ENCODE measurements at regions not wholly inside any gene's neighbourhood (a gene's known extent, or its start where the extent isn't known, plus 50 kb on each side); places are given as distances from the start of the nearest gene placed in this dataset.

DNA sequence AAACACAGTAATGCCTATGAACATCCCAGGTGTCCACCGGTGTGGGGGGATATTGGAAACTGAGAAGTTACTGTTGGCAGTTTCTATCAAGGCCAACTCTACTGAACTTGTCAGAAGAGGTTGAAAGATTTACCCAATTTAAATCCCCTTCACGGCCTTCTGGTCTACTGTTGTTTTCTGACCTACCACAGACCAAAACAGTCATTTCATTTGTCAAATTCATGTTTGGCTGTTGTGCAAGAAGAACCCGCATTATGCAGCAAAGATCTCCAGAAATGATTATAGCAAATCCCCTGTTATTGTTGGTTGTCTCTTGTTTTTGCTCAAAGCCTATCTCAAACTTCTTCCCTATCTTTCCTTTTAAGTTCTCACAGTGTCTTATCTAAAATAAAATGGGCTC, 73.1 kb upstream of the MAF start:
- DNase-seq = no peak

GRCh38 chr16:79672524-79672923, 72.0 kb upstream of the MAF start:
- no peak for DNase-seq

DNA sequence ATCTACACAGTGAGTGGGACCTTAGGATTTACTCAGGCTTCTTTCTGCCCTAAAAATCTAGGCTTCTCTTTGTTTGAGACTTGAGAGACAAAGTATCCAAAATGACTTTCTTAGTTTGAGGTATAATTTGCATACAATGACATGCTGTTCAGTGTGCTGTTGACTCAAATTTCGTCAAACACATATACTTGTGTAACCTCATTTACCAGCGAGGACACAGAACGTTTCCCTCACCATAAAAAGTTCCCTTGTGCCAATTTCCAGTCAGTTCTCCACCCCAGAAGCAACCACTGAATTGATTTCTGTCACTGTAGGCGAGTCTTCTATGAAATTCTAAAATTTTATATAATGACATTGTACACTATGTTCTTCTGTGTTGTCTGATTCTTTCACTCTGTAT, 68.0 kb upstream of the MAF start:
- no peak for DNase-seq

- DNase-seq = no peak
Observed at GRCh38 chr16:79665970-79666369, 65.4 kb upstream of the MAF start.

- no peak for DNase-seq
Observed at GRCh38 chr16:79664407-79664806, 63.9 kb upstream of the MAF start.

GRCh38 chr16:79662669-79663313, 62.3 kb upstream of the MAF start:
- DNase-seq = no peak

DNA sequence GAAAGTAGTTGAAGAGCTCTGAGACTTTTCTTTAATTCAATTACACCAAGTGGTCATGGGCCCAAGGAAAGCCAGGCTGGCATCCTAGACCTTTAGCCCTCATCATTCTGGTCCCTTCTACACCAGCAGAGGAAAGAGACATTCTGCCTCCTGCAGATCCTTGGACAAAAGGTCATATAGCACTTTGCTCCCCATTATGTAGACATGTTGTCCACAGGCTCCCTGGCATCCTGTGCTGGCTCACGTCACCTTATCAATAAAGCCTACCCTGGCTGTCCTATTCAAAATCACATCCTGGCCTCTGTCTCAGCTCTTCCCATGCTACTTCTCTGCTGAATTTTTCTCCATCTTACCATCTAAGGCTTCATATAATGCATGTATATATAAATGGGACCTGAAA, 61.6 kb upstream of the MAF start:
- no peak for DNase-seq

DNA sequence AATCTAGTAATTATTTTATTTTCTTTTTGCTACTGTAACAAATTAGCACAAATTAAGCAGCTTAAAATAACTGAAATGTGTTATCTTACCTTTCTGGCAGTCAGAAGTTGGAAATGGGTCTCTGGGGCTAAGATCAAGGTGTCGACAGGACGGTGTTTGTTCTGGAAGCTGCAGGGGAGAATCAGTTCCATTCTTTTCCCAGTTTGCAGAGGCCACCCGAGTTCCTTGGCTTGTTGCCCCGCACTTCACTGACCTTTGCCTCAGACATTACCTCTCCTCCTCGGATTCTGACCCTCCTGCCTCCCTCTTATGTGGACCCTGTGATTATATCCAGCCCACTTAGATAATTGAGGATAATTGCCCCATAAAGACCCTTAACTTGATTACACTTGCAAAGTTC, 61.0 kb upstream of the MAF start:
- DNase-seq = no peak

GRCh38 chr16:79659344-79659743, 58.8 kb upstream of the MAF start:
- no peak for DNase-seq

- DNase-seq = no peak
Observed at GRCh38 chr16:79658301-79659033, 57.9 kb upstream of the MAF start.

DNA sequence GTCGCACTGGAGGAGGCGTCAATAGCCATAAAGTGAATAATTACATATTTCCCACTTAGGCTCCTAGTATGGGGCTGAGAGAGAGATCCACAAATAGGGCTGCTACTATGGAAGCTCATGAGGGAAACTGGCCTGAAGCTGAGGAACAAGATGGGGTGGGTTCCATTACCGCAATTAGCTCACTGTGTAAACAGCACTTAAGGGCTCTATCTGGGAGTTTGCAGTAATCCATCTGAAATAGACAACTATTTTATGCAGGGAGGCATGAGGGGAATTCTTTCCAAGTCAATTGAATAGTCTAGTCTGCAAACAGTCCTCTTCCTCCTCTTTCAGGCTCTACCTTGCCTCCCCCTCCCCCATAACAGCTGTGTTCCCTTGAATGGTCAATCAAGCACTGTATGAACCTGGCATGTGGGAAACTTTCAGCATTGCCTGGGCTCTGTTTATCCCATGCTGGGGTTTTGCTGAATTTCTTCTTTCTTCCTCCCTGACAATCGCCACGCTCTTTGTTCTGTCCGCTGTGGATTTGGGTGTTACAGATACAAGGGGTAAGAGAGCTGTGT, 56.1 kb upstream of the MAF start:
- no peak for DNase-seq

DNA sequence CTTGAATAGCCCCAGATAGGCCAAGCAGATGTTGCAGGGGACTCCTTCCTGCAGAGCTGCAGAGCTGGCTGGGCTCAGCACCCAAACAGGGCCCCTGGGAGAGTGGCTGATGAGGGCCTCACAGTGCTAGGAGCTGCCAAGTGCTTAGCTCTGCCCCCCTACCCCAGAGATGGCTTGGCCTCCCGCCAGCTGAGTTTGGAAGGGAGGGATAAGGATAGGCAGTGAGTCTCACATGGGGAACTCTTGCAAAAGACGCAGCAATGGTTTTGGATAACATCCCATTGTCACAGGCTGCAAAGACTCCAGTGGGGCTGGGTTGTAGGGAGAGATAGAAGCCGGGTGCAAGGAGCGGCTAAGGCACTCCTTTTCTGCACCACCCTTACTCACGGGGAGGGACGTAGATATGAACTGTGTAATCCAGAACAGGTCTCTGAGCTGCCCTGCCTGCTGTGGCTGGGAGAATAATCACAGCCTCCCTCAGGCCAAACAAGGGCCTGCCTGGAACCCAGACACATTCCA, 52.9 kb upstream of the MAF start:
- no peak for DNase-seq

DNA sequence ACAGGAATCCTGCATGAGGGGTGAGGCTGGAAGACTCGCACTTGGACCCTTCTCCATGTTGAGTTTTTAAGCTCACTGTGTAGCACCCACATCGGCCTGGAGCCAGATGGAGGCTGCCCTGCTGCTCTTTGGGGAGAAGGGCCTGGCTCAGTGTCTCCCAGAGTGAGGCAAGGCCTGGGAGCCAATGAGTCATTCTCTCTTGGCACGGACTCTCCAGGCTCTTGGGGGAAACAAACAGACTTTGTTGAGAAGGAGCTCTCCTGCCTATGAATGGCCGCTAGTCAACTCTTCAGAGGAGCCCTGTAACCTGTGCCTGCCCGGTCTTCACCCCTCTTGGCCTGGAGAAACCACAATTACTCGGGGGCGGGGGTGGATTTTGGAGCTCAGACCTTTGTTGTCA, 50.8 kb upstream of the MAF start:
- DNase-seq = no peak

Data from KG1 (cell line).